A549 (cell line): ENCODE measurements at regions not wholly inside any gene's neighbourhood (a gene's known extent, or its start where the extent isn't known, plus 50 kb on each side); places are given as distances from the start of the nearest gene placed in this dataset.

Experiments used
- MYC ChIP-seq: IDR thresholded peaks from 2 replicates; pipeline ENCODE4 v1.6.1; 2012; ENCODE audit warnings: mild to moderate bottlenecking, inconsistent platforms, low read length, improper control_type of control experiment, borderline replicate concordance
- NFE2L2 ChIP-seq: fragments of 150-350 bp; conservative IDR thresholded peaks from 2 replicates; pipeline ENCODE4 v1.6.1; 2014; ENCODE audit warnings: low read length
- POLR2A ChIP-seq: IDR thresholded peaks from 2 replicates; pipeline ENCODE4 v1.6.1; 2012; ENCODE audit warnings: mild to moderate bottlenecking, low read length
- RAD21 ChIP-seq, 2 experiments: fragments of >200 bp in 1 of 2; sonication (Bioruptor Twin) in 1 of 2; formaldehyde crosslinking in 1 of 2; IDR thresholded peaks in 1 of 2; conservative IDR thresholded peaks in 1 of 2; 2 replicates in 1 of 2; 3 replicates in 1 of 2; pipeline ENCODE4 v1.6.1; 2012 to 2018; ENCODE audit warnings: inconsistent platforms in 1 of 2
- TF ChIP-seq, protein P1 (sequence below): fragments of >200 bp; sonication (Bioruptor Twin); formaldehyde crosslinking; IDR thresholded peaks from 3 replicates; pipeline ENCODE4 v1.5.1; 2016

DNA sequence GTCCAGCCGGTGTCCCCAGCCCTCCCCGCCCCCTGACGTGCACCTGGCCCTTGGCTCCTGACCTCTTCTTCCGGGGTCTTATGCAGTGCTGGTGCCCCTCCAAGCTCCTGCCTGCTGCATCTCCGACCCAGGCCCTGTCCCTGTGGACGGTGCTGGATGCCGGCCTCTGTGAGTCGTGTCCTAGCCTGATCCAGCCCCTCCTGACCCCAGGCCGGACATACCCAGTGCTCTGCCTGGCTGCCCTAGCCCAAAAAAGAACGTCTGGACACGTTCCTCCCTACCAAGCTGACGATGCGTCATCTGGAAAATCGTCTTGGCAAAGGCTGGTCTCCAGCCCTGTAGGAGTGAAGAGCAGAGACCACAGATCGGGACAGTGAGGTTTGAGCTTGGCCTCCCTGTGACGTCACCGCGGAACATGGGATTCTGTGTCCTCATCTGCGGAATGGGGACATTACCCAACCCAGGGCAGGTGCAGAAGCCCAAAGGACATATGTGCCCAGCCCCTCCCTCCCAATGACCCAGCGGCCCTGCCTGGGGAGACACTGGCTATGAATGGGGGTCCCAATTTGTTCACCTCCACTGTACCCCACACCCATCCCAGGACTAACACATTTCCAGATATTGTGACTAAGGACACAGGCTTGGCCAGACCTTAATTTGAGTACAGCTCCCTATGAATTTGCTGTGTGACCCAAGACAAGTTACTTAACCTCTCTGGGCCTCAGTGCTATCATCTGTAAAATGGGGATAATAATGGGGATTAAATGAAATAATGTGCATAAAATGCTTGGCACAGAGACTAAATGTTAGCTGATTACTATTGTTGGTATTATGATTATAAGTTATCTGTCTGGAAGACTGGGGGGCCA, 51.0 kb upstream of the BCL11B start:
- TF ChIP-seq RAD21 (conservative IDR thresholded peaks at IDR 0.05 in 1 of 2, IDR thresholded peaks at IDR 0.05 in 1 of 2) (no peak), MYC (no peak), NFE2L2 (no peak), POLR2A (no peak)
- TF ChIP-seq, protein P1, sequence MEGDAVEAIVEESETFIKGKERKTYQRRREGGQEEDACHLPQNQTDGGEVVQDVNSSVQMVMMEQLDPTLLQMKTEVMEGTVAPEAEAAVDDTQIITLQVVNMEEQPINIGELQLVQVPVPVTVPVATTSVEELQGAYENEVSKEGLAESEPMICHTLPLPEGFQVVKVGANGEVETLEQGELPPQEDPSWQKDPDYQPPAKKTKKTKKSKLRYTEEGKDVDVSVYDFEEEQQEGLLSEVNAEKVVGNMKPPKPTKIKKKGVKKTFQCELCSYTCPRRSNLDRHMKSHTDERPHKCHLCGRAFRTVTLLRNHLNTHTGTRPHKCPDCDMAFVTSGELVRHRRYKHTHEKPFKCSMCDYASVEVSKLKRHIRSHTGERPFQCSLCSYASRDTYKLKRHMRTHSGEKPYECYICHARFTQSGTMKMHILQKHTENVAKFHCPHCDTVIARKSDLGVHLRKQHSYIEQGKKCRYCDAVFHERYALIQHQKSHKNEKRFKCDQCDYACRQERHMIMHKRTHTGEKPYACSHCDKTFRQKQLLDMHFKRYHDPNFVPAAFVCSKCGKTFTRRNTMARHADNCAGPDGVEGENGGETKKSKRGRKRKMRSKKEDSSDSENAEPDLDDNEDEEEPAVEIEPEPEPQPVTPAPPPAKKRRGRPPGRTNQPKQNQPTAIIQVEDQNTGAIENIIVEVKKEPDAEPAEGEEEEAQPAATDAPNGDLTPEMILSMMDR: no peak
